ENCODE measurements at regions not wholly inside any gene's neighbourhood (a gene's known extent, or its start where the extent isn't known, plus 50 kb on each side); places are given as distances from the start of the nearest gene placed in this dataset.
"Not testable (repeated sequence)": the region's sequence is repeated elsewhere in the genome, so short reads cannot be mapped to it uniquely, and the experiment has no call there.

DNA sequence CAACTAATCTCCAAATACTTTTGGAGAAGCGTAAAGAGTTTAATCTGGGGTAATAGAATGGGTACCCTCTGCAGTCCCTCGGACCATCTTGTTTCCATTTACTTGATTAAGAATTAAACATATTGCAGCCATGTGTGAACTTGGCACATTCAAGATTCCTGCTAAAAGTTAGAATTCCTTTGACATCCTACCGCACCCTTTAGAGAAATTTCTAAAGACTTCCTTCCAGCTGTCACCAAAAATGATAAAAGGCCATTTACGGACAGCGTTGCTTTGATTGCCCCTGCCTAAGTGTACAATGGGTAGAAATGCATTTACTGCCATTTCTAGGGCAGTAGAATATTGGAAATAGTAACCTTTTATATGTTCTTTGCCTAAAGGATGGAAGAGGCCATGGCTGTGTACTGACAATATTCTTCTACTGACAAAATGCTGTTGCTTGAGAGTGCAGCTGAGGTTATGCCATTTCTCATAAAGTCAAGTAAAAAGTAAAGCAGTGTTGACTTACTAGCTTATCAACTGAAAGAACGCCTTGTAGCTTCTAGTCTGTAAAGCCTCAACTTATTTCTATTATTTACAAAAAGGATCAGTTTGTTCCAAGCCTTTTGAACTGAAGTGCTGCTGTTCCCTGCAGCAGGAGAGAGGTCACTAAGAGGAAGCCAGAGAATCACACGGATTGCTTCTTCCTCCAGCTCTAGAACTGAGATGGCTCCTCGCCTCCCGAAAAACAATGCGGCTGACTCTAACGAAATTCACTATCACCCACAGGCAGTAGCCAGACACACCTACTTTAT lies 139.8 kb upstream of the BASP1 start:
- Mint-ChIP-seq H3K36me3 (ENCODE audit: low read depth) (no peaks in the 10 kb centered on the region), H3K27ac (no peak overlapping the region), H3K4me1 (no peaks in the 10 kb centered on the region), H3K4me3 (no peak overlapping the region), H3K27me3 (no peaks in the 10 kb centered on the region)
- no peak for DNase-seq
- no peak for ATAC-seq
- no peaks in the 10 kb centered on the region for H3K9me3 ChIP-seq (ENCODE audit: control insufficient read depth, low read length, poor library complexity, severe bottlenecking)

DNA sequence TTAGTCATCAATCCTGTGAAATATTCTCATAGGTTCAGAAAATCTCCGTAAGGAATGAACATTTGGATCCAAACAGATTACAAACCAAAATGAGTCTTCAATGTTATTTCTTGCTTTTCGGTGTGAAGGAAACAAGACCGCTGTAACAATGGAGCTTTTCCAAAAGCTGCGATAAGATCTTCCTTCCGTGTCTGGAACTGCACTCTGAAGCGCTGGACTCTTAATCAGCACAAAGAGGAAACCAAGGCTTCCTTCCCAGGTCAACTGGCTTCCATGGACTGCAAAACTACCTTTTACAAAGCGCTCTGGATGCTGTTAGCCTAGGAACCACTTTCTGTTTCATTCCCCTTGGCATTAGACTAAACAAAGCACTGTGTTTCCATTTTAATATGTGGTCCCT lies 137.9 kb upstream of the BASP1 start:
- Mint-ChIP-seq H3K27me3 (no peaks in the 10 kb centered on the region), H3K4me1 (no peaks in the 10 kb centered on the region), H3K4me3 (no peak overlapping the region), H3K27ac (no peak overlapping the region), H3K36me3 (ENCODE audit: low read depth) (no peaks in the 10 kb centered on the region)
- no peaks in the 10 kb centered on the region for H3K9me3 ChIP-seq (ENCODE audit: control insufficient read depth, low read length, poor library complexity, severe bottlenecking)
- DNase-seq = no peak
- no peak for ATAC-seq

DNA sequence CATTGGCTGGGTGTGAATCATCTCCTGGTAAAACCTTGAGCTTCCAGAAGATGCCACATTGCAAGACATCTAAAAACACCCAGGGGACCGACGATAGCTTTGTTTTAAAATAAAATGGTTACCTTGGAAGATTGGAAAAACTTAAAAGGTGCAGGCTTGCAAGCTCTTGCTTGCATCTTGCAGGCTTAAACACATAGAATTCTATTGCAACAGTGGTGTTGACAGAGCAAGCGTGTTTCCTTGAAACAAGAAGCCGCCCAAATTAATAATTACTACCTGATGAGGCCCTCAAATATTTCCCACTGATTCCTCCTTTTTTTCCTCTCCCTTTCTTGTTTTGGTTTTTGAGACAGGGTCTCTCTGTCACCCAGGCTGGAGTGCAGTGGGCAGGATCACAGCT lies 137.1 kb upstream of the BASP1 start:
- no peak for ATAC-seq
- no peak for DNase-seq
- Mint-ChIP-seq H3K4me3 (no peak overlapping the region), H3K27me3 (no peaks in the 10 kb centered on the region), H3K4me1 (no peaks in the 10 kb centered on the region), H3K27ac (no peak overlapping the region), H3K36me3 (ENCODE audit: low read depth) (no peaks in the 10 kb centered on the region)
- H3K9me3 ChIP-seq (ENCODE audit: control insufficient read depth, low read length, poor library complexity, severe bottlenecking) = no peaks in the 10 kb centered on the region

DNA sequence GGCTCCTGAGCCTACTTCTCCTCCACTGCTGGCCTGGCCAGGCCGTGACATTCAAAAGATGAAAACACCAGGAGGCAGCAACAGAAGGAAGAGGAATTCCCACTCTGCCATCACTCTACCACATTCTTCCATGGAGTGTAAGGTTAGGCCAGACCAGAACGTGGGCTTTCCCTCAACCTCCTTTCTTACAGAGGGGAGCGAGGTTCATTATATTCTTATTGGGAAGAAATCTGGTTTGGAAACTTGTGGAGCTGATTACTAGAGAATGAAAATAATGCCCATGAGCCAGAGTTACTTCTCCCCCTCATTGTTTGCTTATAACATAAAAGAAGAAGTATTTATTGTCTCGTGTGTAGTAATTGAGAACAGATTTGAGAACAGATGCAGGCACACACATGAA lies 136.3 kb upstream of the BASP1 start:
- H3K27ac Mint-ChIP-seq = no peak overlapping the region
- H3K36me3 Mint-ChIP-seq (ENCODE audit: low read depth) = no peaks in the 10 kb centered on the region
- ATAC-seq (no peak), DNase-seq (no peak)
- no peaks in the 10 kb centered on the region for H3K9me3 ChIP-seq (ENCODE audit: control insufficient read depth, low read length, poor library complexity, severe bottlenecking)
- H3K4me3 Mint-ChIP-seq = no peak overlapping the region
- no peaks in the 10 kb centered on the region for H3K27me3 Mint-ChIP-seq
- H3K4me1 Mint-ChIP-seq = no peaks in the 10 kb centered on the region

DNA sequence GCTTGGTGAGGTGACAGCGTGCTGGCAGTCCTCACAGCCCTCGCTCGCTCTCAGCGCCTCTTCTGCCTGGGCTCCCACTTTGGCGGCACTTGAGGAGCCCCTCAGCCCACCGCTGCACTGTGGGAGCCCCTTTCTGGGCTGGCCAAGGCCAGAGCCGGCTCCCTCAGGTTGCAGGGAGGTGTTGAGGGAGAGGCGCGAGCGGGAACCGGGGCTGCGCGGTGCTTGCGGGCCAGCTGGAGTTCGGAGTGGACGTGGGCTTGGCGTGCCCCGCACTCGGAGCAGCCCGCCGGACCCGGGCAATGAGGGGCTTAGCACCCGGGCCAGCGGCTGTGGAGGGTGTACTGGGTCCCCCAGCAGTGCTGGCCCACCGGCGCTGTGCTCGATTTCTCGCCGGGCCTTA lies 134.2 kb upstream of the BASP1 start:
- not testable (repeated sequence) for H3K4me1 Mint-ChIP-seq; H3K27me3 Mint-ChIP-seq; H3K36me3 Mint-ChIP-seq (ENCODE audit: low read depth); H3K9me3 ChIP-seq (ENCODE audit: control insufficient read depth, low read length, poor library complexity, severe bottlenecking); H3K4me3 Mint-ChIP-seq; ATAC-seq; DNase-seq; H3K27ac Mint-ChIP-seq

DNA sequence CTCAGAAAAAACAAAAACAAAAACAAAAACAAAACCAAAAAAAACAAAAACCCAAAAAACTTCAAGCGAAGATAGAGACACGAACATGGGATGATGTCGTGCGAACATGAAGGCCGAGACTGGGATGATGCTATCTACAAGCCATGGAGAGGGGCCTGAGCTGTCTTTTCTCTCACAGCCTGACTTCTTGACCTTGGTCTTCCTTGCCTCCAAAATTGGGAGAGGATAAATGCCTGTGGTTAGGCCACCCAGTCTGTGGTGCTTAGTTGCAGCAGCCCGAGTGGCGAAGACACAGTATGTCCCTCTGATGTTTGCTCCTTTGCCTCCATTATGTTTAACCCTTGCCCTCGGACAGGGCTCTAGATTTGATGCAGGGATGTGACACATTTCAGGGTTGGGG lies 130.4 kb upstream of the BASP1 start:
- ATAC-seq = no peak

DNA sequence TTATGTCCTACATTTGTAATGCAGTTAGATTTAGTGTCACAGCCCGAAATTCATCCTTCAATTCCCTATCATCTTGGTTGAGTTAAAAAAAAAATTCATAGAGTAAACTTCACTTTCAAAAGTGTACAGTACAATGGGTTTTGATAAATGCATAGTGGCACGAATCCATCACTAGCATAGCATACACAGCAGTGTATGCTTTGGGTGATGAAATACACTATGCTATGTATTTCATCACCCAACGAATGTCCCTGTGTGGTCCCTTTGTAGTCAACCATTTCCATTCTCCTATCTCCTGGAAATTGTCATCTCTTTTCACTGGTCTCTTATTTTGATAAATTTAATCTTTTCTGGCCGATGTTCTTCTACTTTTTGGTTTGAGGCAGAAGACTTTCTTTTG lies 129.4 kb upstream of the BASP1 start:
- no peak overlapping the region for H3K27ac Mint-ChIP-seq
- no peaks in the 10 kb centered on the region for H3K4me1 Mint-ChIP-seq
- H3K4me3 Mint-ChIP-seq = no peak overlapping the region
- H3K27me3 Mint-ChIP-seq = no peaks in the 10 kb centered on the region
- no peaks in the 10 kb centered on the region for H3K9me3 ChIP-seq (ENCODE audit: control insufficient read depth, low read length, poor library complexity, severe bottlenecking)
- DNase-seq (no peak), ATAC-seq (no peak)
- H3K36me3 Mint-ChIP-seq (ENCODE audit: low read depth) = no peaks in the 10 kb centered on the region

More for the DNA sequence above, 130.4 kb upstream of the BASP1 start:
- H3K27ac Mint-ChIP-seq = no peak overlapping the region
- H3K36me3 Mint-ChIP-seq (ENCODE audit: low read depth) = no peaks in the 10 kb centered on the region
- no peak for DNase-seq
- no peak overlapping the region for H3K4me3 Mint-ChIP-seq
- H3K9me3 ChIP-seq (ENCODE audit: control insufficient read depth, low read length, poor library complexity, severe bottlenecking) = no peaks in the 10 kb centered on the region
- no peaks in the 10 kb centered on the region for H3K4me1 Mint-ChIP-seq
- H3K27me3 Mint-ChIP-seq = no peaks in the 10 kb centered on the region

DNA sequence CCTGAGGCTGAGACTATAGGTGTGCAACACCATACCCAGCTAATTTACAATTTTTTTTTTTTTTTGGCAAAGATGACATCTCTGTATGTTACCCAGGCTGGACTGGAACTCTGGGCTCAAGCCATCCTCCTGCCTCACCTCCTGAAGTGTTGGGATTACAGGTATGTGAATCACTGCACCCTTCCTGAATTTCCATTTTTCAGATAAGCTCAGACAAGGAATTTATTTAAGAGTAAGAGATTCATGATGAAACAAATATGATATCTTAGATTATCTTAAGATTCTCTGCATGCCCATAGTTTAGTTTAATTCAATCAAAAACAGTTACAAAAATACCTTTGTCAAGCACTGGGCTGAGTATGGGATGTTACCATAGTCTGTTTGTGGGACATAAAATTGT lies 128.4 kb upstream of the BASP1 start:
- Mint-ChIP-seq H3K27me3 (no peaks in the 10 kb centered on the region), H3K4me3 (no peak overlapping the region), H3K4me1 (no peaks in the 10 kb centered on the region), H3K36me3 (ENCODE audit: low read depth) (no peaks in the 10 kb centered on the region), H3K27ac (no peak overlapping the region)
- DNase-seq (no peak), ATAC-seq (no peak)
- H3K9me3 ChIP-seq (ENCODE audit: control insufficient read depth, low read length, poor library complexity, severe bottlenecking) = no peaks in the 10 kb centered on the region

DNA sequence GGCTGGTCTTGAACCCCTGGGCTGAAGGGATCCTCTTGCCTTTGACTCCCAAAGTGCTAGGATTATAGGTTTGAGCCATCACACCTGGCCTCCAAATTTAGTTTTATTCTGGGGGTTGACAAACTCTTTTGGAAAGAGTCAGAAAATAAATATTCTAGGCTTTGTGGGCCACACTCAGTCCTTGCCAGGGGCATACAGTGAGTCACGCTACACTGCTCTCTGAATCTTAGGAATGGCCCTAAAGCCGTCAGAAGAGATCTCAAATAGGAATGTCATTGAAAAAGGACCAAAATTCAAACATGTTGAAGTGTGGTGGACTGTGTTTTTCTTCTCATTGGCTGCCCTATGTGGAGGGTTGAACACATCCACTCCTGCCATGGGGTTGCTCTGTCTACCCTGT lies 127.7 kb upstream of the BASP1 start:
- H3K9me3 ChIP-seq (ENCODE audit: control insufficient read depth, low read length, poor library complexity, severe bottlenecking) = no peaks in the 10 kb centered on the region
- Mint-ChIP-seq H3K27me3 (no peaks in the 10 kb centered on the region), H3K4me1 (no peaks in the 10 kb centered on the region), H3K27ac (no peak overlapping the region), H3K4me3 (no peak overlapping the region), H3K36me3 (ENCODE audit: low read depth) (no peaks in the 10 kb centered on the region)
- ATAC-seq = no peak
- no peak for DNase-seq

DNA sequence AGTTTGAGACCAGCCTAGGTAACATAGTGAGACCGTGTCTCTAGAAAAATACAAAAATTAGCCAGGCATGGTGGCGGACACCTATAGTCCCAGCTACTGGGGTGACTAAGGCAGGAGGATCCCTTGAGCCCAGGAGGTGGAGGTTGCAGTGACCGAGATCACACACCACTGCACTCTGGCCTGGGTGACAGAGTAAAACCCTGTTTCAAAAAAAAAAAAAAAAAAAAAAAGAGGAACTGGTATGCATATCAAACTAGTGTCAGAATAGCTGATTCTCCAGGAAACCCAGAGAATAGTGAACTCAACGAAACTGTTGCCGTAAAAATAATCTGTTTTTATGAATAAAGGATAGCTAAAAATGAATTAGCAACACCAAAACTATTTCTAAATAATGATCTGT lies 126.6 kb upstream of the BASP1 start:
- no peak for ATAC-seq
- Mint-ChIP-seq H3K4me1 (no peaks in the 10 kb centered on the region), H3K27me3 (no peaks in the 10 kb centered on the region), H3K27ac (no peak overlapping the region), H3K4me3 (no peak overlapping the region), H3K36me3 (ENCODE audit: low read depth) (no peaks in the 10 kb centered on the region)
- no peaks in the 10 kb centered on the region for H3K9me3 ChIP-seq (ENCODE audit: control insufficient read depth, low read length, poor library complexity, severe bottlenecking)
- no peak for DNase-seq

DNA sequence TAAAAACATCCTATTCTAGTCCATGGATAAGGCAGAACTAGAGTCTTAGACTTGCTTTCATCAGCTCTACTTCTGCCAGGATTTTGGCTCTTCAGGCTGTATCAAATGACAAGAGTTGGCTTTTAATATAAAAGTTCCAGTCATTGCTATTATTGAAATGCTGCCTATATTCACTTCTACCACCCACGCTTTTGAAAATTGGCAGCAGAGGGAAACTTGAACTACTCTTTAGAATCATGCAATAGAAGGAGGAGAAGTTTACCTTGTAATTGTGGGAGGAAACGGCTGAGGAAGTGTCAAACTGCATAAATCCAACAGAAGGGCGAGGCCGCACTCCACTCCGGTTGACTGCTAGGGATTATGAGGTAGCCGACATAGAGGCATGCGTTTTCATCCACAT lies 122.6 kb upstream of the BASP1 start:
- Mint-ChIP-seq H3K36me3 (ENCODE audit: low read depth) (no peaks in the 10 kb centered on the region), H3K27me3 (no peaks in the 10 kb centered on the region), H3K4me1 (no peaks in the 10 kb centered on the region), H3K4me3 (no peak overlapping the region), H3K27ac (no peak overlapping the region)
- ATAC-seq (no peak), DNase-seq (no peak)
- no peaks in the 10 kb centered on the region for H3K9me3 ChIP-seq (ENCODE audit: control insufficient read depth, low read length, poor library complexity, severe bottlenecking)

DNA sequence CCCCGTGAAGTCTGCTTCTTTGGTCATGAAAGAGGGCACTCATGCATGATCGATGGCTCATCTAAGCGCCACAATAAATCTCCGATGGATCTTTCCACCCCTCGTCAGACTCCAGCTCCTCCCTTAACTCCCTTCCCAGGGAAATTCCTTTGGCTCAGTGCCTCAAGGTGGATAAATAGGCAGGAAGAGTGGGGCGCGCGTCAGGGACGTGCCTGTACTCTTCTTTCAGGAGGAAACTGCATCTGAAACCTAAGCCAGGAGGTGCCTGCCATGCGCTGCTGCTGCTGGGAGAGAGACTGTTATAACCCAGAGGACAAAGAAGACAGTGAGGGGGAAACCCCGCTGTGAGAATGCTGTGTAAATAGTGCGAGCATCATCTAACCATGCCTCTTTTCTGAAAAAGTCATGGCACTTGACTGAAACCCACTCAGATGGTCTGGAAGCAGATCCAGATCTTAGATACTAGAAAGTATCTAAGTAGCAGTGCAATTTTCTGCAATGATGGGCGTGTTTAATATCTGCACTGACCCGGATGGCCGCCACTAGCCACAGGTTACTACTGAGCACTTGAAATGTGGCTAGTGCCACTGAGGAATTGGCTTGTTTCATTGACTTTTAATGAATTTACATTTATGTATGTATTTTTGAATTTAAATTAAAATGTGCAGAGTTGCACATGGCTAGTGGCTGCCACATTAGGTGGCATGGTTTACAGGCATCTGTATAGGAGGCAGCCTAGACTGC lies 120.3 kb upstream of the BASP1 start:
- Mint-ChIP-seq H3K4me3 (no peak overlapping the region), H3K36me3 (ENCODE audit: low read depth) (no peaks in the 10 kb centered on the region)

DNA sequence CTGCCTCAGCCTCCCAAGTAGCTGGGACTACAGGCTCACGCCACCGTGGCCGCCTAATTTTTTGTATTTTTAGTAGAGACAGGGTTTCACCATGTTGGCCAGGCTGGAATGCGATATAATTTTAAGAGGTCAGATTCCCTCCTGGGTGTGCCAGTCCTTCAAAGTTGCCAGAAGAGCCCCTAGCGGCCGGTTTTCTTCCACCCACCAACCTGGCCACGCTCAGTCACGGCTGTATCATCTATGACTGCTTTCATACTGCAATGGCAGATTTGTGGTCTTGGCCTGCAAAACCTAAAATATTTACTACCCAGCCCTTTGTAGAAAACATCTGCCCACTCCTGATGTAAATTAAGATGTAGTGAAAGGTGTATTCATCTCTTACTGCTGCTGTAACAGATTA lies 117.5 kb upstream of the BASP1 start:
- no peaks in the 10 kb centered on the region for H3K4me1 Mint-ChIP-seq
- H3K27me3 Mint-ChIP-seq = no peaks in the 10 kb centered on the region
- H3K36me3 Mint-ChIP-seq (ENCODE audit: low read depth) = no peaks in the 10 kb centered on the region
- H3K4me3 Mint-ChIP-seq = no peak overlapping the region
- ATAC-seq (no peak), DNase-seq (no peak)
- no peak overlapping the region for H3K27ac Mint-ChIP-seq
- H3K9me3 ChIP-seq (ENCODE audit: control insufficient read depth, low read length, poor library complexity, severe bottlenecking) = no peaks in the 10 kb centered on the region

More for the DNA sequence above, 120.3 kb upstream of the BASP1 start:
- no peaks in the 10 kb centered on the region for H3K9me3 ChIP-seq (ENCODE audit: control insufficient read depth, low read length, poor library complexity, severe bottlenecking)
- no peaks in the 10 kb centered on the region for H3K27me3 Mint-ChIP-seq
- no peak overlapping the region for H3K27ac Mint-ChIP-seq
- DNase-seq (no peak), ATAC-seq (no peak)
- H3K4me1 Mint-ChIP-seq = no peaks in the 10 kb centered on the region

DNA sequence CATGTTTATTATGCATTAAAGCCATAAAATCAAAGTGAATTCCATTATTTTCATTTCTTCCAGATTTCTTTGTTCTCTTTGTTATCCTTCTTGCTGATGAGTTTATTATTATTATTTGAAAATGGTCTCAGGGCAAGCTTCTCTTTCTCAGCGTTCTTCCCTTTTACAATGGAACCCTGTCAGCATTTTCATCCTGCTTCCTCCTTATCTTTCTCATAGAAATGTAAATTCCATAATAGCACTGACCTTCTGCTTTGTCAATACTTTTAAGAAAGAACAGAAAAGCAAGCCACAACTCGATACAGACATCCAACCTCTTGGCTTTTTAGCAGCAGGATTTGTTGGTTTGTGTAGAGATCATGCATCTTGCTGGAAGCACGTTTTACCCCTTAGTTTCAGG lies 114.0 kb upstream of the BASP1 start:
- Mint-ChIP-seq H3K27ac (no peak overlapping the region), H3K27me3 (no peaks in the 10 kb centered on the region), H3K36me3 (ENCODE audit: low read depth) (no peaks in the 10 kb centered on the region), H3K4me1 (no peaks in the 10 kb centered on the region), H3K4me3 (no peak overlapping the region)
- ATAC-seq (no peak), DNase-seq (no peak)
- no peaks in the 10 kb centered on the region for H3K9me3 ChIP-seq (ENCODE audit: control insufficient read depth, low read length, poor library complexity, severe bottlenecking)
